Putamen (tissue), 1 donor: ENCODE measurements at regions not wholly inside any gene's neighbourhood (a gene's known extent, or its start where the extent isn't known, plus 50 kb on each side); places are given as distances from the start of the nearest gene placed in this dataset.

Experiments
- DNase-seq: peaks from one replicate; pipeline ENCODE4 v3.0.0-alpha.2; 2016; ENCODE audit warnings: low spot score

GRCh38 chr18:69109686-69110085, 291.0 kb upstream of the DOK6 start:
- no peak for DNase-seq

- peak; percentile 23 for DNase-seq
Observed at GRCh38 chr18:69120833-69121232, 279.9 kb upstream of the DOK6 start.

GRCh38 chr18:69123421-69123820, 277.3 kb upstream of the DOK6 start:
- no peak for DNase-seq

GRCh38 chr18:69127873-69128500, 272.7 kb upstream of the DOK6 start:
- no peak for DNase-seq

GRCh38 chr18:69128566-69128965, 272.1 kb upstream of the DOK6 start:
- no peak for DNase-seq

GRCh38 chr18:69128978-69129377, 271.7 kb upstream of the DOK6 start:
- DNase-seq = no peak

- DNase-seq = no peak
Observed at GRCh38 chr18:69138088-69138487, 262.6 kb upstream of the DOK6 start.

- DNase-seq = no peak
Observed at GRCh38 chr18:69143084-69143483, 257.6 kb upstream of the DOK6 start.

- DNase-seq = peak; percentile 22
Observed at GRCh38 chr18:69152436-69152835, 248.3 kb upstream of the DOK6 start.

GRCh38 chr18:69157906-69158305, 242.8 kb upstream of the DOK6 start:
- DNase-seq = no peak

- DNase-seq = no peak
Observed at GRCh38 chr18:69158944-69159343, 241.7 kb upstream of the DOK6 start.

- peak; percentile 50 for DNase-seq
Observed at GRCh38 chr18:69161383-69162028, 239.2 kb upstream of the DOK6 start.

- DNase-seq = no peak
Observed at GRCh38 chr18:69162649-69163048, 238.0 kb upstream of the DOK6 start.

- no peak for DNase-seq
Observed at GRCh38 chr18:69172046-69172445, 228.6 kb upstream of the DOK6 start.

- no peak for DNase-seq
Observed at GRCh38 chr18:69175681-69176080, 225.0 kb upstream of the DOK6 start.

- no peak for DNase-seq
Observed at GRCh38 chr18:69176741-69177140, 223.9 kb upstream of the DOK6 start.

GRCh38 chr18:69177702-69178101, 223.0 kb upstream of the DOK6 start:
- DNase-seq = no peak

GRCh38 chr18:69186162-69186561, 214.5 kb upstream of the DOK6 start:
- no peak for DNase-seq

GRCh38 chr18:69196336-69196735, 204.4 kb upstream of the DOK6 start:
- no peak for DNase-seq

- DNase-seq = no peak
Observed at GRCh38 chr18:69205925-69206324, 194.8 kb upstream of the DOK6 start.

- no peak for DNase-seq
Observed at GRCh38 chr18:69208545-69208944, 192.1 kb upstream of the DOK6 start.

- DNase-seq = no peak
Observed at GRCh38 chr18:69209761-69210160, 190.9 kb upstream of the DOK6 start.

GRCh38 chr18:69213842-69214241, 186.8 kb upstream of the DOK6 start:
- DNase-seq = no peak

GRCh38 chr18:69215161-69215560, 185.5 kb upstream of the DOK6 start:
- no peak for DNase-seq
